ENCODE measurements at regions not wholly inside any gene's neighbourhood (a gene's known extent, or its start where the extent isn't known, plus 50 kb on each side); places are given as distances from the start of the nearest gene placed in this dataset.
"Not testable (repeated sequence)": the region's sequence is repeated elsewhere in the genome, so short reads cannot be mapped to it uniquely, and the experiment has no call there.

DNA sequence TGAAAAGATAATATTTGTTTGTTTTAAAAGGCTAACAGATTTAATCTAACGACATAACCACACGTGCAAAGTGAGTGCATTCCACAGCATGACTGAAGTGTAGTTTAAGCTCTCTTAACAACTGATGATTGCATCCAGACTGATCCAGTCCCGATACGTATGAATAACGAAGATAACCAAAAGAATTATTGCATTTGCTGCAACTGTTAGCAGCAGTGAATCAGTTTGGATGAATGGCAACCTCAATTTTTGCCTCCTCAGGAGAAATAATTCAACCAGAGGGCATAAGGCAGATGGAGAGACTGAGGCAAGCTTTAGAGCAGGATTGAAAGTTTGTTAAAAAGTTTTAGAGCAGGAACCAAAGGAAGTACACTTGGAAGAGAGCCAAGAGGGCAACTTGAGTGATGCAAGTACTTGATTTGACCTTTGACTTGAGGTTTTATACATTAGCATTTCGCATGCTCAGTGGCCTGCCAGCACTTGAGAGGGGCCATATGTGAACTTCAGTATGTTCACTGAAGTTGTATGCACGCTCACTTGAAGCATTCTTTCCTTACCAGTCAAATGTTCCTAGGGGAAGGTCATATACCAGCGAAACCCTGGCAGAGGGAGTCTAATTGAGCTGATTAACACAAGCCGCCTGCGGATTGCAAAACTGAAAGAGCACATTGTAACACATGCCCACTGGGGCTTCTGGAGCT lies 835.0 kb upstream of the PCDH20 start:
- no peak for DNase-seq (ENCODE audit: low read depth, low spot score)

DNA sequence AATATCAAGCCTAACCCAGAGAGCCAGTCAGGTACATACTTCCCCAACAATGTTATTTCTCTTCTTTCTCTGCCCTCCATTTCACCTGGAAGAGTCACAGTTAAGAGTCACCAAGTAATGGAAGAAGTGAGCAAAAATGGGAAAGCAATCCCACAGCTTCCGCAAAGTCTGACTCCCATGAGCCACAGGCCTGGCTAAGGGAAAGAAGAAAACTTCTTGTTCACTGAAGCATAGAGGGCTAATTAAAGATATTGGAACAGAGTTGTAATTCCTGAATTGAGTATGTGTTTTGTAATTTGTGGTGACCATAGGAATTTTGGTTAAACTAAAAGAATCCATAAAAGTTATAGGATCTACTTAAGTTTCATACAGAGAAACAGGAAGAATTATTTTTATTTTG lies 830.9 kb upstream of the PCDH20 start:
- no peak for DNase-seq (ENCODE audit: low read depth, low spot score)

GRCh38 chr13:62243106-62243505 lies 827.5 kb upstream of the PCDH20 start:
- DNase-seq (ENCODE audit: low read depth, low spot score), result no peak

GRCh38 chr13:62234780-62235440 lies 819.3 kb upstream of the PCDH20 start:
- DNase-seq (ENCODE audit: low read depth, low spot score), result no peak

DNA sequence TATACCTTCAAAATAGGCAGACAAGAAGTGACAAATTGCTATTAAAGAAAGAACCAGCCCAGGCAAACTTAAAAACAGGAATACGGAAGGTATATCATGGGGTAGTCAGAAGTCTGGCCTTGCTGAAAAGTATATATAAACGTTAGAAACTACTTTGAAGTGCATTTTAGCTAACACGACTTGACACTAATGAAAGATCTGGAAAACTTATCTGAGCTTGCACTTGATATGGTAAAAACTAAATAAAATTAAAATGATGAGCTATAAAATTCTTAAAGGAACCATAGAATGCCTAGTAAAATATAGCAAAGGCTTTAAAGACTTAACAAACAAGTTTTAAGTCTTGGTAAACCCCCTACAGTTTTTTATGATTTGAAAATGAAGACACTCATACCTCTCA lies 795.3 kb upstream of the PCDH20 start:
- DNase-seq (ENCODE audit: low read depth, low spot score), result no peak

GRCh38 chr13:62209529-62209928 lies 793.9 kb upstream of the PCDH20 start:
- no peak for DNase-seq (ENCODE audit: low read depth, low spot score)

- DNase-seq (ENCODE audit: low read depth, low spot score), result no peak
Observed at GRCh38 chr13:62207388-62207787, 791.7 kb upstream of the PCDH20 start.

DNA sequence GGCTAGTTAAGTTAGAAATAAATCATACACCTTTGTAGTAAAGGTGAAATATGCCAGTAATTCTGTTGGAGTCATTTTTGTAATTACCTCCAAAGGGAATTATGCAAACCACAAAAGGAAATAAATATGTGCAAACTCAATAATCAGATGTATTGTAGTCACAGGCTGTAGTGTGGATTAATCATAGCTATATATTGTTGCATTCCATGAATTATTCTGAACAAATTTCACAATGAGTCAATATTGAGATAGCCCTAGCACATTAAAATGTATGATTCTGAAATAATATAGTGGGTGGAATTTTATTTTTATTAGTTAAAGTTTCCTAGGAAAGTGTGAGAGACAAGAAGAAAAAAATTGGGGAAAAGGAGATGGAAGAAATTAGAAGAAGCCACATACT lies 790.5 kb upstream of the PCDH20 start:
- no peak for DNase-seq (ENCODE audit: low read depth, low spot score)

DNA sequence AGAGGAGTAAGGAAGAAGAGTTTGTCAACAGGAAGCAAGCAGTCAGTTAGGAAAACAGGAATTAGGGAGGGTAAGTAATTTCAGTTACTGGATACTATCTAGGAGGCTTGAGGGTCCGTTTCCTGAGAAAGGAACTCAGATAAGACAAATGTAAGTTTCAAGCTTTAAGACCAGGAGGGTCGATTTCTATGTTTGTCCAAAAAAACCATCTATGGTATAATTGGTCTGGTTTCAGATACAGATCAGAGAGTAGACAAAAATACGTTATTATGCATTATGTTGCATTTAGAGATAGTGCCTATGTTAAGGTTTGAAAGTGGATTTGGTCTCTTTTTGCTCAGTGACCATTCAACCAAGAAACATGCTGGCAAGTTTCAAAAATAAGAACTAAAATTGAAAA lies 789.6 kb upstream of the PCDH20 start:
- no peak for DNase-seq (ENCODE audit: low read depth, low spot score)

GRCh38 chr13:62194371-62194770 lies 778.7 kb upstream of the PCDH20 start:
- no peak for DNase-seq (ENCODE audit: low read depth, low spot score)

GRCh38 chr13:62193919-62194318 lies 778.3 kb upstream of the PCDH20 start:
- no peak for DNase-seq (ENCODE audit: low read depth, low spot score)

DNA sequence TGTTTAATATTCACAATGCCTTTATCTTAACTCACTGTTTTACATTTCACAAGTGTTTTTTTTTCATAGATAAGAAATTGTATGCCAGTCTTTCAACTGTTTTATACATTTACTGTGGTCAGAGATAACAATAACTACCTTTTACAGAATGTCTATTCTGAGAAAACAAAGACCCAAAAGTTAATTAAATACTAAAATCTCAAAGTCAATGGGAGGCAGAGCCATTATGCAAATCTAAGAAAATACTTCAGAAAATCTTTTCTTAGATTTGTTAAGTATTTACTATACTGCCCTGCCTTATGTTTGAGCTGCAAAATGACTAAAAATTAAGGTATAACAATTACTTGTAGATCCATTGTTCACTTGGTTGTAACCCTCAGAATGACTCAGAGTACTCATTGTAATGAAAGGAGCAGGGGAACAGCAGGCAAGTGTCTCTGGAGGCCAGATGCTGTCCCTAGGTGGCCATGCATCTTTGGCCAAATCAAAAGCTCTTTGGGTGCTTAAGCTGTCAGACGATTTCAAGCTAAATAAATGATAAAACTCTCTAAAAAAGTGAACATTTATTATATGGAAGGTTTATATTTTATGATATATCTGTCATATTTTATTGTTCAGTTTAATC lies 770.1 kb upstream of the PCDH20 start:
- no peak for DNase-seq (ENCODE audit: low read depth, low spot score)

- no peak for DNase-seq (ENCODE audit: low read depth, low spot score)
Observed at GRCh38 chr13:62176051-62176450, 760.4 kb upstream of the PCDH20 start.

DNA sequence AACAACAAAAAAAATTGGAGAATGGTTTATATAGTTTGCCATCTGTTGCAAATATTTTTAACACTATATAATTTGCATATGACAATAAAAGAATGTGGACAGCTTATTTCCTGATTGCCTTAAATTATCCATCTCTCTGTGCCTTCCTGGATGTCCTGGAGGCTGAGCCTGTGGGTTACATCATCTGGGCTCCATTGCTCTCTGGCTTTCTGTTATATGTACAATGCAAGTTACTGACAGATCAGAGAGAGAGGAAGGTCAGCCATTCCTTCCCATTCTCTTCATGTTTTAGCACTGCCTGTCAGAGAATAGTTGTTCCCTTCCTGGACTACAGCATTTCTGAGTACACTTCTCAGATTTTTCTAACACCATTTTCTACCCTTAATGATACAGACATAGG lies 758.3 kb upstream of the PCDH20 start:
- DNase-seq (ENCODE audit: low read depth, low spot score), result no peak

- no peak for DNase-seq (ENCODE audit: low read depth, low spot score)
Observed at GRCh38 chr13:62171697-62172096, 756.0 kb upstream of the PCDH20 start.

DNA sequence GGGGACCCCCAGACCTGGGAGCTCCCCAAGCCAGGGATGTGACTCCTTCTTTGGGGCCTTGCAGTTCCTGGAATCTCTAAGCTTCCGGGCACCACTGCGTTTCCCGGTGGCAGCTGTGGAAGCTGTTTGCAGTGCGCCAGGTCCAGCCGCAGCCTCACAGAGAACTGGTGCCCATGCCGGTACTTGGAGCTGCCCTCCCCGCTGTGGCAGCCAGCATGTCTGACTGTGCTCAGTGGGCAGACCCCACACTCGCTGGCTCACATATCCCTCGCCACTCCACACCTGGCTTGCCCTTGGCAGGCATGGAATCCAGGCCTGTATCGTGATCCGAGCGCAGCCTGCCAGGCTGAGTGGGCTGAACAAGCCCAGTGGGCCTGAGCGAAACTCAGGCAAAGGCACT lies 753.2 kb upstream of the PCDH20 start:
- DNase-seq (ENCODE audit: low read depth, low spot score), result no peak

- no peak for DNase-seq (ENCODE audit: low read depth, low spot score)
Observed at GRCh38 chr13:62167650-62168172, 752.1 kb upstream of the PCDH20 start.

GRCh38 chr13:62162860-62163259 lies 747.2 kb upstream of the PCDH20 start:
- no peak for DNase-seq (ENCODE audit: low read depth, low spot score)

DNA sequence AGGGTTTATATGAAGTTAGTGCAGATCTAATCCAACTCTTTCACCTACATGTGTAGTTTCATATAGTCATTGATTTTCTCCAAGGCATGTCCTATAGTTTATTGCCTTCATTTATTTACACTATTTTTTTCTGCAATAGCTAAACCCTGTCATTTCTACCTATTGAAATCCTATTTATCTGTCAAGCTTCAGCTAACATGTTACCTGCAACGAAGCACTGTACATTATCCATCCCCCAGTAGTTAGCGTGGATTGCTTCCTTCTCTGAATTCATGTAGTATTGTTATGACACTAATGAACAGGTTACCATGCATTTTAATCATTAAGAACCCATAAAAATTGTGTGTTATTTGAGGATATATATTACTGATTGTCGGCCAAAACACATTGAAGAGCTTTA lies 742.9 kb upstream of the PCDH20 start:
- no peak for DNase-seq (ENCODE audit: low read depth, low spot score)

DNA sequence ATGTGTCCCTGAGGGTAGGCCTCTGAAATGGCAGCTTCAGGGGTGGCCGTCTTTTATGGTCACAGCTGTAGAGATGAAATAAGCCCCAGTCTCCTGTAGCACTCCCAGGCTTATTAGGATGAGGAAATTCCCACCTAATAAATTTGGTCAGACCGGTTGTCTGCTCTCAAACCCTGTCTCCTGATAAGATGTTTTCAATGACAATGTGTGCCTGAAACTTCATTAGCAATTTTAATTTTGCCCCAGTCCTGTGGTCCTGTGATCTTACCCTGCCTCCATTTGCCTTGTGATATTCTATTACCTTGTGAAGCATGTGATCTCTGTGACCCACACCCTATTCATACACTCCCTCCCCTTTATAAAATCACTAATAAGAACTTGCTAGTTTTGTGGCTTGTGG lies 736.1 kb upstream of the PCDH20 start:
- DNase-seq (ENCODE audit: low read depth, low spot score), result not testable (repeated sequence)

GRCh38 chr13:62142048-62142447 lies 726.4 kb upstream of the PCDH20 start:
- DNase-seq (ENCODE audit: low read depth, low spot score), result no peak

GRCh38 chr13:62139597-62139996 lies 723.9 kb upstream of the PCDH20 start:
- DNase-seq (ENCODE audit: low read depth, low spot score), result no peak

Measured in smooth muscle cell of the brain vasculature (primary cell).